HUES48 (cell line): ENCODE measurements at regions not wholly inside any gene's neighbourhood (a gene's known extent, or its start where the extent isn't known, plus 50 kb on each side); places are given as distances from the start of the nearest gene placed in this dataset.

Experiments used
- H3K27ac ChIP-seq: one replicate; pipeline ENCODE4 v1.7.0; 2013; ENCODE audit warnings: low read depth, low read length, inconsistent platforms
- H3K27me3 ChIP-seq: 2 replicates; pipeline ENCODE4 v1.6.1; 2013; ENCODE audit warnings: mild to moderate bottlenecking, low read length; ENCODE audit not compliant: control insufficient read depth, insufficient read depth
- H3K36me3 ChIP-seq: 2 replicates; pipeline ENCODE4 v1.6.1; 2013; ENCODE audit warnings: low read length; ENCODE audit not compliant: control insufficient read depth, insufficient read depth
- H3K4me1 ChIP-seq: 2 replicates; pipeline ENCODE4 v1.6.1; 2013; ENCODE audit warnings: mild to moderate bottlenecking, low read length; ENCODE audit not compliant: control insufficient read depth, insufficient read depth
- H3K4me3 ChIP-seq: 2 replicates; pipeline ENCODE4 v1.5.1; 2013; ENCODE audit warnings: mild to moderate bottlenecking, low read depth, low read length
- H3K9ac ChIP-seq: 2 replicates; pipeline ENCODE4 v1.6.1; 2013; ENCODE audit warnings: mild to moderate bottlenecking, low read depth, low read length, moderate library complexity
- H3K9me3 ChIP-seq: 2 replicates; pipeline ENCODE4 v1.6.1; 2013; ENCODE audit warnings: low read length; ENCODE audit not compliant: control insufficient read depth, insufficient read depth

GRCh38 chr13:84192125-84192524 is 309.9 kb upstream of the SLITRK1 start:
- Histone ChIP-seq H3K9me3 (no peaks in the 10 kb centered on the region), H3K27me3 (no peaks in the 10 kb centered on the region), H3K27ac (no peak overlapping the region), H3K36me3 (no peaks in the 10 kb centered on the region), H3K4me1 (no peaks in the 10 kb centered on the region), H3K9ac (no peak overlapping the region), H3K4me3 (no peak overlapping the region)

GRCh38 chr13:84191139-84191538 is 308.9 kb upstream of the SLITRK1 start:
- no peaks in the 10 kb centered on the region for H3K27me3 ChIP-seq
- no peak overlapping the region for H3K9ac ChIP-seq
- H3K4me3 ChIP-seq, result no peak overlapping the region
- H3K36me3 ChIP-seq, result no peaks in the 10 kb centered on the region
- H3K4me1 ChIP-seq, result no peaks in the 10 kb centered on the region
- H3K9me3 ChIP-seq, result no peaks in the 10 kb centered on the region
- H3K27ac ChIP-seq, result no peak overlapping the region

GRCh38 chr13:84187626-84188025 is 305.4 kb upstream of the SLITRK1 start:
- Histone ChIP-seq H3K4me3 (no peak overlapping the region), H3K27ac (no peak overlapping the region), H3K4me1 (no peaks in the 10 kb centered on the region), H3K27me3 (no peaks in the 10 kb centered on the region), H3K9ac (no peak overlapping the region), H3K36me3 (no peaks in the 10 kb centered on the region), H3K9me3 (no peaks in the 10 kb centered on the region)

GRCh38 chr13:84139561-84140158 is 257.4 kb upstream of the SLITRK1 start:
- Histone ChIP-seq H3K9me3 (no peaks in the 10 kb centered on the region), H3K36me3 (no peaks in the 10 kb centered on the region), H3K4me1 (peaks cover 21% of the 10 kb centered on the region), H3K9ac (no peak overlapping the region), H3K27ac (no peak overlapping the region), H3K27me3 (no peaks in the 10 kb centered on the region), H3K4me3 (no peak overlapping the region)

- Histone ChIP-seq H3K4me3 (no peak overlapping the region), H3K27me3 (no peaks in the 10 kb centered on the region), H3K4me1 (peaks cover 21% of the 10 kb centered on the region), H3K9me3 (no peaks in the 10 kb centered on the region), H3K27ac (no peak overlapping the region), H3K36me3 (no peaks in the 10 kb centered on the region), H3K9ac (no peak overlapping the region)
These were observed 255.0 kb upstream of the SLITRK1 start for GRCh38 chr13:84137292-84137691.

- Histone ChIP-seq H3K36me3 (no peaks in the 10 kb centered on the region), H3K27me3 (no peaks in the 10 kb centered on the region), H3K4me1 (peaks cover 21% of the 10 kb centered on the region), H3K9ac (no peak overlapping the region), H3K27ac (no peak overlapping the region), H3K4me3 (no peak overlapping the region), H3K9me3 (no peaks in the 10 kb centered on the region)
These were observed 254.3 kb upstream of the SLITRK1 start for GRCh38 chr13:84136582-84136981.

GRCh38 chr13:84132491-84132890 is 250.2 kb upstream of the SLITRK1 start:
- Histone ChIP-seq H3K9me3 (no peaks in the 10 kb centered on the region), H3K36me3 (no peaks in the 10 kb centered on the region), H3K27ac (no peak overlapping the region), H3K4me1 (no peaks in the 10 kb centered on the region), H3K4me3 (no peak overlapping the region), H3K27me3 (no peaks in the 10 kb centered on the region), H3K9ac (no peak overlapping the region)

- H3K4me3 ChIP-seq, result no peak overlapping the region
- H3K36me3 ChIP-seq, result no peaks in the 10 kb centered on the region
- H3K27me3 ChIP-seq, result no peaks in the 10 kb centered on the region
- H3K27ac ChIP-seq, result no peak overlapping the region
- no peaks in the 10 kb centered on the region for H3K4me1 ChIP-seq
- no peaks in the 10 kb centered on the region for H3K9me3 ChIP-seq
- H3K9ac ChIP-seq, result no peak overlapping the region
These were observed 249.0 kb upstream of the SLITRK1 start for GRCh38 chr13:84131249-84131648.

GRCh38 chr13:84130495-84131114 is 248.3 kb upstream of the SLITRK1 start:
- Histone ChIP-seq H3K27me3 (no peaks in the 10 kb centered on the region), H3K9ac (no peak overlapping the region), H3K4me3 (no peak overlapping the region), H3K36me3 (no peaks in the 10 kb centered on the region), H3K27ac (no peak overlapping the region), H3K4me1 (no peaks in the 10 kb centered on the region), H3K9me3 (no peaks in the 10 kb centered on the region)

GRCh38 chr13:84129966-84130365 is 247.7 kb upstream of the SLITRK1 start:
- H3K9me3 ChIP-seq, result no peaks in the 10 kb centered on the region
- no peaks in the 10 kb centered on the region for H3K36me3 ChIP-seq
- H3K9ac ChIP-seq, result no peak overlapping the region
- no peaks in the 10 kb centered on the region for H3K4me1 ChIP-seq
- no peaks in the 10 kb centered on the region for H3K27me3 ChIP-seq
- H3K27ac ChIP-seq, result no peak overlapping the region
- no peak overlapping the region for H3K4me3 ChIP-seq

GRCh38 chr13:84127597-84128128 is 245.4 kb upstream of the SLITRK1 start:
- H3K9ac ChIP-seq, result no peak overlapping the region
- no peak overlapping the region for H3K27ac ChIP-seq
- no peaks in the 10 kb centered on the region for H3K36me3 ChIP-seq
- no peaks in the 10 kb centered on the region for H3K9me3 ChIP-seq
- H3K4me1 ChIP-seq, result no peaks in the 10 kb centered on the region
- no peaks in the 10 kb centered on the region for H3K27me3 ChIP-seq
- no peak overlapping the region for H3K4me3 ChIP-seq
